A673 (cell line): ENCODE measurements at regions not wholly inside any gene's neighbourhood (a gene's known extent, or its start where the extent isn't known, plus 50 kb on each side); places are given as distances from the start of the nearest gene placed in this dataset.

Source experiments
- BruUV-seq: library from RNA; stranded (reverse); fragments of 400-500 nt; replicated peaks from 2 replicates; lab custom pipeline; 2021; lab: Mats Ljungman, UMichigan
- CTCF ChIA-PET: fragments of 300-600 bp; sonication (Branson Sonifier 250); formaldehyde crosslinking; loops from one replicate; lab custom pipeline; 2022; ENCODE audit warnings: antibody characterized with exemption; lab: Charles Lee
- POLR2A ChIA-PET: fragments of 300-600 bp; sonication (Branson Sonifier 250); formaldehyde crosslinking; loops from one replicate; lab custom pipeline; 2022; ENCODE audit warnings: antibody characterized with exemption; ENCODE audit not compliant: low non-redundant PET; lab: Charles Lee
- DNase-seq: peaks from one replicate; pipeline ENCODE4 v3.0.0-alpha.2; 2015; ENCODE audit warnings: low spot score
- H3K27ac ChIP-seq: fragments of 200-600 bp; sonication (generic); 2 replicates; pipeline ENCODE4 v1.5.1; 2016; ENCODE audit warnings: mixed run types, low read depth, mild to moderate bottlenecking, mixed read lengths, antibody characterized with exemption, low read length; ENCODE audit not compliant: poor library complexity, severe bottlenecking
- H3K27me3 ChIP-seq: fragments of 200-600 bp; sonication (generic); replicated peaks from 2 replicates; pipeline ENCODE4 v1.6.1; 2017; ENCODE audit warnings: mixed run types, low read depth, mild to moderate bottlenecking, mixed read lengths, antibody characterized with exemption, low read length; ENCODE audit not compliant: insufficient read depth, poor library complexity
- H3K36me3 ChIP-seq: fragments of 200-600 bp; sonication (generic); 2 replicates; pipeline ENCODE4 v1.6.1; 2016; ENCODE audit warnings: mixed run types, mild to moderate bottlenecking, mixed read lengths, antibody characterized with exemption, low read length; ENCODE audit not compliant: insufficient read depth, poor library complexity, severe bottlenecking
- H3K4me1 ChIP-seq: fragments of 200-600 bp; sonication (generic); 2 replicates; pipeline ENCODE4 v1.6.1; 2017; ENCODE audit warnings: mixed run types, mild to moderate bottlenecking, mixed read lengths, antibody characterized with exemption, low read length; ENCODE audit not compliant: insufficient read depth, poor library complexity, severe bottlenecking
- H3K4me3 ChIP-seq: fragments of 200-600 bp; sonication (generic); 2 replicates; pipeline ENCODE4 v1.5.1; 2016; ENCODE audit warnings: low read depth, mixed run types, mild to moderate bottlenecking, mixed read lengths, low read length; ENCODE audit not compliant: poor library complexity, severe bottlenecking
- H3K9me3 ChIP-seq: fragments of 200-600 bp; sonication (generic); 2 replicates; pipeline ENCODE4 v1.6.1; 2016; ENCODE audit warnings: mixed run types, low read depth, mild to moderate bottlenecking, mixed read lengths, antibody characterized with exemption, low read length; ENCODE audit not compliant: poor library complexity, severe bottlenecking
- CTCF ChIP-seq: fragments of 300-800, 200-600 bp; sonication (generic); conservative IDR thresholded peaks from 2 replicates; pipeline ENCODE4 v1.5.1; 2017; ENCODE audit warnings: low read depth, mild to moderate bottlenecking, antibody characterized with exemption, low read length, moderate library complexity, mixed read lengths
- EZH2 ChIP-seq: fragments of 200-600 bp; sonication (generic); IDR thresholded peaks from 2 replicates; pipeline ENCODE4 v1.6.1; 2017; ENCODE audit warnings: borderline replicate concordance, low read depth, mild to moderate bottlenecking, mixed read lengths, antibody characterized with exemption, low read length; ENCODE audit not compliant: poor library complexity, severe bottlenecking
- intact Hi-C: fragments of 100-400 bp; cut with micrococcal nuclease; formaldehyde crosslinking; loops from one replicate; pipeline ENCODE4 v1.10.0; 2022; ENCODE audit not compliant: unreplicated experiment

GRCh38 chr2:14735696-14736095 lies 103.2 kb downstream of the LRATD1 start:
- intact Hi-C loops = no loop called here
- CTCF ChIA-PET = no interaction called here
- Histone ChIP-seq H3K27ac (no peak overlapping the region), H3K27me3 (no peaks in the 10 kb centered on the region), H3K9me3 (no peaks in the 10 kb centered on the region), H3K36me3 (no peaks in the 10 kb centered on the region), H3K4me3 (no peak overlapping the region), H3K4me1 (no peaks in the 10 kb centered on the region)
- TF ChIP-seq CTCF (no peak), EZH2 (no peak)
- no TSS peak for BruUV-seq
- DNase-seq = no peak
- POLR2A ChIA-PET = no interaction called here

- no peak overlapping the region for H3K27ac ChIP-seq
- no peak overlapping the region for H3K4me3 ChIP-seq
- TF ChIP-seq CTCF (no peak), EZH2 (no peak)
- POLR2A ChIA-PET = no interaction called here
- CTCF ChIA-PET = no interaction called here
- DNase-seq = no peak
- no peaks in the 10 kb centered on the region for H3K4me1 ChIP-seq
- H3K27me3 ChIP-seq = no peaks in the 10 kb centered on the region
- BruUV-seq = no TSS peak
- intact Hi-C loops = no loop called here
- H3K9me3 ChIP-seq = no peaks in the 10 kb centered on the region
- no peaks in the 10 kb centered on the region for H3K36me3 ChIP-seq
These were observed 104.7 kb downstream of the LRATD1 start for GRCh38 chr2:14737201-14737600.

- Histone ChIP-seq H3K27ac (no peak overlapping the region), H3K27me3 (no peaks in the 10 kb centered on the region), H3K36me3 (no peaks in the 10 kb centered on the region), H3K9me3 (no peaks in the 10 kb centered on the region), H3K4me3 (no peak overlapping the region), H3K4me1 (no peaks in the 10 kb centered on the region)
- no peak for DNase-seq
- POLR2A ChIA-PET = interaction anchor here (0.5 kb wide), 1 partner anchor 320 kb away, joined by 8 read pairs; no protein-coding TSS in a partner anchor
- CTCF ChIA-PET = no interaction called here
- intact Hi-C loops = no loop called here
- TF ChIP-seq EZH2 = no peak
- TF ChIP-seq CTCF = no peak
- BruUV-seq = no TSS peak
These were observed 111.3 kb downstream of the LRATD1 start for GRCh38 chr2:14743861-14744260.
